ENCODE measurements at regions not wholly inside any gene's neighbourhood (a gene's known extent, or its start where the extent isn't known, plus 50 kb on each side); places are given as distances from the start of the nearest gene placed in this dataset.

DNA sequence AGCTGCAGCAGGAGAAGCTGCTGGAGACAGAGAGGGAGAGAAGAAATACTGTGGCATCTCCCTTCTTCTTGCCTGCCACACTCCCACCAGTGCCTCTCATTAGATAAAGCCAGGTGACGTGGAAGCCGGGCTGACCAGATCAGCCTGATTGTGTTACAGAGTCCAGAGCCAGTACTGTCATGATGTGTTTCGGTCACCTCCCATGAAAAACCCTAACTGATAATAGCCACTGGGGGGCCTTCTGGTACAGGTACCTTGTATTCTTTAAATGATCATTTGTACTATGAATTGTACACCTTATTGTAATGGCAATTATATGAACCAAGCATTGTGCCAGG is 125.8 kb upstream of the TMEM108 start:
- intact Hi-C loops (cut with DNase I; ENCODE audit: low total_unique reads) = no loop called here
- no peaks in the 10 kb centered on the region for H3K27me3 ChIP-seq
- no peak overlapping the region for H3K4me3 ChIP-seq
- H3K27ac ChIP-seq = no peak overlapping the region
- H3K9me3 ChIP-seq = no peaks in the 10 kb centered on the region
- H3K36me3 ChIP-seq (ENCODE audit: low read depth, missing control alignments) = no peaks in the 10 kb centered on the region
- TF ChIP-seq POLR2A (IDR thresholded peaks at IDR 0.05) = no peak
- TF ChIP-seq, protein P1, sequence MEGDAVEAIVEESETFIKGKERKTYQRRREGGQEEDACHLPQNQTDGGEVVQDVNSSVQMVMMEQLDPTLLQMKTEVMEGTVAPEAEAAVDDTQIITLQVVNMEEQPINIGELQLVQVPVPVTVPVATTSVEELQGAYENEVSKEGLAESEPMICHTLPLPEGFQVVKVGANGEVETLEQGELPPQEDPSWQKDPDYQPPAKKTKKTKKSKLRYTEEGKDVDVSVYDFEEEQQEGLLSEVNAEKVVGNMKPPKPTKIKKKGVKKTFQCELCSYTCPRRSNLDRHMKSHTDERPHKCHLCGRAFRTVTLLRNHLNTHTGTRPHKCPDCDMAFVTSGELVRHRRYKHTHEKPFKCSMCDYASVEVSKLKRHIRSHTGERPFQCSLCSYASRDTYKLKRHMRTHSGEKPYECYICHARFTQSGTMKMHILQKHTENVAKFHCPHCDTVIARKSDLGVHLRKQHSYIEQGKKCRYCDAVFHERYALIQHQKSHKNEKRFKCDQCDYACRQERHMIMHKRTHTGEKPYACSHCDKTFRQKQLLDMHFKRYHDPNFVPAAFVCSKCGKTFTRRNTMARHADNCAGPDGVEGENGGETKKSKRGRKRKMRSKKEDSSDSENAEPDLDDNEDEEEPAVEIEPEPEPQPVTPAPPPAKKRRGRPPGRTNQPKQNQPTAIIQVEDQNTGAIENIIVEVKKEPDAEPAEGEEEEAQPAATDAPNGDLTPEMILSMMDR (IDR thresholded peaks at IDR 0.05) = no peak
- no peaks in the 10 kb centered on the region for H3K4me1 ChIP-seq
- no peak for DNase-seq
- WGBS, 2 donors = 83% methylated on average over 3 of the region's 3 CpGs

DNA sequence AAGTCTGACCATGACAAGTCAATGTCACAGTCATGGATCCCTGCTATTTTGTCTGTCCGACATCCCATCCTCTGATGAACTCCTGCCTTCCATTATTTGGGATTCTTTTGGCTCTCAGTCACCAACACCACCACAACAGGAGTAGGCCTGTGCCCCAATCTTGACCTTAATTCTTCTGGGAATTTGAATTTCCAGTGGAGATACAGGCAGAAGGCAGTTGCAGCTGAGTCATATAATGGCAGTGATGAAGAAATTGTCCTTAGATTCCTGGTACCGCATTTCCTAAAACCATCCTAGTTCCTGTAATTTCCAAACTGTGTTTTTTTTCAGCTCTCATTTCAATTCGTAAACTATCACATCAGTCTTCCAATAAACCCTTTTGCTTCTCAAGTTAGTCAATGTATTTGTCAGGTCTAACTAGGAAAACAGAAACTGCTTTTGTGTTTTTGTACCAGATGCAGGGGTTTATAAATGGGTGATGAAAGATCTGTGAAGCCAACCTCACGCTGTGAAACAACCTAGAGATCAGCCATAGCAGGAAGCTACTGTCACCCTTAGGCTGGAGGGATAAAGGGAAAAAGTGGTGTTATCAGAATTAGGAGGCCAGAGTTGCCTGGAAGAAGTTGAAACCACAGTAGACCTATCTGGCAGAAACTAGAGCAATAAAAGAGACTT is 126.3 kb upstream of the TMEM108 start:
- WGBS, 2 donors = 74 to 86% methylated on average over 4 of the region's 4 CpGs
- intact Hi-C loops (cut with DNase I; ENCODE audit: low total_unique reads) = no loop called here
- H3K36me3 ChIP-seq (ENCODE audit: low read depth, missing control alignments) = no peaks in the 10 kb centered on the region
- no peak overlapping the region for H3K4me3 ChIP-seq
- no peaks in the 10 kb centered on the region for H3K4me1 ChIP-seq
- no peaks in the 10 kb centered on the region for H3K9me3 ChIP-seq
- H3K27ac ChIP-seq = no peak overlapping the region
- H3K27me3 ChIP-seq = no peaks in the 10 kb centered on the region
- TF ChIP-seq, protein P1 (IDR thresholded peaks at IDR 0.05) = no peak
- TF ChIP-seq POLR2A (IDR thresholded peaks at IDR 0.05) = no peak
- no peak for DNase-seq

DNA sequence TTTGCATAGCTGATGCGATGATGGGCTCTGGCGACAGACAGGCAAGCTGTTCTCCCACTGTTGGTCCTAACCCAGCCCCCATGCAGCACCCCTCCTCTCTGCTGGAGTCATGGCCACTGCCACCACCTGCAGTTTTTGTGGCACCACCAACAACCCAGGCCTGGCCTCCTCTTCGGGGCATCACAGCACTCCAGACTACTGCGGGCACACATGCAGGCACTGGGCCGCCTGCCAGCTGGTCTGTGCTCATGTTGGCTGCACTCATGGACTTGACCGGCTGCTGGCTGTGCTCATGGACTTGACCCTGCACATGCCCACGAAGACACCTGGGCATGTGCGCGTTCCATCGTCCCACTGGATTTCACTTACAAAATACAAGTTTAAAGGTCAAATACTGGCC is 130.9 kb upstream of the TMEM108 start:
- no peak overlapping the region for H3K4me3 ChIP-seq
- 76 to 88% methylated on average over 8 to 10 of the region's 10 CpGs for WGBS, 2 donors
- H3K27ac ChIP-seq = no peak overlapping the region
- no peaks in the 10 kb centered on the region for H3K9me3 ChIP-seq
- TF ChIP-seq, protein P1 (IDR thresholded peaks at IDR 0.05) = no peak
- TF ChIP-seq POLR2A (IDR thresholded peaks at IDR 0.05) = no peak
- intact Hi-C loops (cut with DNase I; ENCODE audit: low total_unique reads) = no loop called here
- no peaks in the 10 kb centered on the region for H3K27me3 ChIP-seq
- H3K4me1 ChIP-seq = no peaks in the 10 kb centered on the region
- H3K36me3 ChIP-seq (ENCODE audit: low read depth, missing control alignments) = no peaks in the 10 kb centered on the region
- no peak for DNase-seq

DNA sequence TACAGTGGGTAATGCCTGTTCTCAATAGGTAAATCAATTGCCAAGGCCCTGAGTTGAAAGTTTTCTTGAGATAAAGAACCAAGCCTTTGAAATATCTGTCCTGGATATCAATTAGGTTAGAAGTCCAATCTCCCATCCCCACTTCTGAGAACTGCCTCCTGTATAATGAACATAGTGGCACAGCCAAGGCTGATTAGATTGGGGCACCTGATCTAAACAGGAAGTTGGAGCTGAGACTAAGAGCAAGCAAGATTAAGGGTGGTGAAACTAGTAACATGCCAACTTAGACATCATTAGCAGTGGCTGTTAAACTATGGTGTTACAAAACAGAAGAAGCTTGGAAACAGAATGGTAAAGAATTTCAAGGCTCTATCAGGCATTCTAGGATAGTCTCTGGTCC is 137.7 kb upstream of the TMEM108 start:
- Histone ChIP-seq H3K9me3 (no peaks in the 10 kb centered on the region), H3K27me3 (no peaks in the 10 kb centered on the region), H3K4me1 (no peaks in the 10 kb centered on the region), H3K36me3 (ENCODE audit: low read depth, missing control alignments) (no peaks in the 10 kb centered on the region), H3K27ac (no peak overlapping the region), H3K4me3 (no peak overlapping the region)
- no peak for DNase-seq
- intact Hi-C loops (cut with DNase I; ENCODE audit: low total_unique reads) = no loop called here
- TF ChIP-seq, protein P1 (IDR thresholded peaks at IDR 0.05) = no peak
- no peak for TF ChIP-seq POLR2A (IDR thresholded peaks at IDR 0.05)

DNA sequence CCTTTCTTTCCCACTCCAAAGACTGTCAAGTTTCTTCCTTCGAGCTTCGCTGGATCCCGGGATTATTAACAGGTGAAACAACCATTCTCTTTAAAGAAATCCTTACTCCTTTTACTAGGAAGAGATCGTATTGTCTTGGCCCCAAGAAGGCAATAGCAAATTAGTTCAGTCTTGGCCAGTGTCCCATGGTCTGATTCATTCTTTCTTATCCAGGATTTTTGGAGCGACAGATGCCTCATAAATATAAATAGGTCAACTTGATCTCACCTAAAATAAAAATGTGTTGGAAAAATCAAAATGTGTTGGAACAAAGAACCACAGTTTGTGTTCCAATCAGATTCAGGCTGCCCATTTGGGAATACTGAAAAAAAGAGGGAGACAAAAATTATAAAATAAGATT is 140.1 kb upstream of the TMEM108 start:
- intact Hi-C loops (cut with DNase I; ENCODE audit: low total_unique reads) = no loop called here
- H3K36me3 ChIP-seq (ENCODE audit: low read depth, missing control alignments) = no peaks in the 10 kb centered on the region
- no peak overlapping the region for H3K27ac ChIP-seq
- no peaks in the 10 kb centered on the region for H3K9me3 ChIP-seq
- TF ChIP-seq POLR2A (IDR thresholded peaks at IDR 0.05) = no peak
- TF ChIP-seq, protein P1 (IDR thresholded peaks at IDR 0.05) = no peak
- H3K4me1 ChIP-seq = no peaks in the 10 kb centered on the region
- H3K4me3 ChIP-seq = no peak overlapping the region
- 78 to 83% methylated on average over 5 of the region's 5 CpGs for WGBS, 2 donors
- no peak for DNase-seq
- no peaks in the 10 kb centered on the region for H3K27me3 ChIP-seq

All from testis (tissue), 2 donors.